HG02884 (cell line): ENCODE measurements at regions not wholly inside any gene's neighbourhood (a gene's known extent, or its start where the extent isn't known, plus 50 kb on each side); places are given as distances from the start of the nearest gene placed in this dataset.
A peak's percentile ranks its signal among the peaks of the same experiment; 100 is the strongest.

Experiments
- ATAC-seq: cut with Tn5 transposase; IDR thresholded peaks from one replicate; pipeline ENCODE4 v1.9.1; 2021; ENCODE audit warnings: mild to moderate bottlenecking, moderate library complexity; ENCODE audit not compliant: unreplicated experiment

- no peak for ATAC-seq
Observed at GRCh38 chr1:191134796-191135195, 657.1 kb upstream of the BRINP3 start.

GRCh38 chr1:191140038-191140437 is 662.4 kb upstream of the BRINP3 start:
- no peak for ATAC-seq

- no peak for ATAC-seq
Observed at GRCh38 chr1:191142748-191143147, 665.1 kb upstream of the BRINP3 start.

GRCh38 chr1:191145834-191146233 is 668.2 kb upstream of the BRINP3 start:
- ATAC-seq = no peak

- ATAC-seq = no peak
Observed at GRCh38 chr1:191151321-191151807, 673.7 kb upstream of the BRINP3 start.

- ATAC-seq = no peak
Observed at GRCh38 chr1:191152776-191153175, 675.1 kb upstream of the BRINP3 start.

GRCh38 chr1:191155178-191155577 is 677.5 kb upstream of the BRINP3 start:
- ATAC-seq = no peak

GRCh38 chr1:191160837-191161236 is 683.2 kb upstream of the BRINP3 start:
- ATAC-seq = no peak

GRCh38 chr1:191162762-191163161 is 685.1 kb upstream of the BRINP3 start:
- no peak for ATAC-seq

- ATAC-seq = no peak
Observed at GRCh38 chr1:191163621-191164020, 686.0 kb upstream of the BRINP3 start.

- peak; percentile 99 for ATAC-seq
Observed at GRCh38 chr1:191174298-191174697, 696.6 kb upstream of the BRINP3 start.

GRCh38 chr1:191176131-191176530 is 698.5 kb upstream of the BRINP3 start:
- no peak for ATAC-seq

GRCh38 chr1:191206513-191207207 is 729.0 kb upstream of the BRINP3 start:
- ATAC-seq = no peak

GRCh38 chr1:191222206-191222605 is 744.5 kb upstream of the BRINP3 start:
- ATAC-seq = no peak

GRCh38 chr1:191240925-191241324 is 763.3 kb upstream of the BRINP3 start:
- ATAC-seq = no peak

- no peak for ATAC-seq
Observed at GRCh38 chr1:191255354-191256054, 777.8 kb upstream of the BRINP3 start.

GRCh38 chr1:191256917-191257316 is 779.3 kb upstream of the BRINP3 start:
- ATAC-seq = no peak

GRCh38 chr1:191260056-191260455 is 782.4 kb upstream of the BRINP3 start:
- ATAC-seq = no peak

- no peak for ATAC-seq
Observed at GRCh38 chr1:191261111-191261510, 783.4 kb upstream of the BRINP3 start.

GRCh38 chr1:191279266-191279800 is 801.7 kb upstream of the BRINP3 start:
- ATAC-seq = no peak

GRCh38 chr1:191284175-191284574 is 806.5 kb upstream of the BRINP3 start:
- ATAC-seq = no peak

- no peak for ATAC-seq
Observed at GRCh38 chr1:191290441-191290840, 812.8 kb upstream of the BRINP3 start.
